HEK293 (cell line): ENCODE measurements at regions not wholly inside any gene's neighbourhood (a gene's known extent, or its start where the extent isn't known, plus 50 kb on each side); places are given as distances from the start of the nearest gene placed in this dataset.
A peak's percentile ranks its signal among the peaks of the same experiment; 100 is the strongest.

Experiments
- GLI2 ChIP-seq: fragments of 450-650 bp; formaldehyde crosslinking; IDR thresholded peaks from 2 replicates; pipeline ENCODE4; 2017; ENCODE audit warnings: missing biosample characterization, missing genetic modification characterization, low read depth, borderline replicate concordance
- HOXD13 ChIP-seq: sonication (generic); formaldehyde crosslinking; IDR thresholded peaks from 2 replicates; pipeline ENCODE4 v1.8.0; 2022; ENCODE audit warnings: missing genetic modification reagents, borderline replicate concordance
- INSM2 ChIP-seq: fragments of 450-650 bp; formaldehyde crosslinking; IDR thresholded peaks from 2 replicates; pipeline ENCODE4 v1.5.1; 2016; ENCODE audit warnings: missing biosample characterization, missing genetic modification characterization
- KLF8 ChIP-seq: fragments of 450-650 bp; formaldehyde crosslinking; IDR thresholded peaks from 2 replicates; pipeline ENCODE4 v1.5.1; 2016; ENCODE audit warnings: missing biosample characterization, missing genetic modification characterization
- KLF9 ChIP-seq: fragments of 450-650 bp; formaldehyde crosslinking; IDR thresholded peaks from 2 replicates; pipeline ENCODE4 v1.5.1; 2016; ENCODE audit warnings: missing biosample characterization, missing genetic modification characterization, low read depth
- MZF1 ChIP-seq: fragments of 450-650 bp; formaldehyde crosslinking; IDR thresholded peaks from 2 replicates; pipeline ENCODE4 v1.5.1; 2017; ENCODE audit warnings: missing biosample characterization, missing genetic modification characterization, borderline replicate concordance
- REPIN1 ChIP-seq: fragments of 450-650 bp; formaldehyde crosslinking; IDR thresholded peaks from 2 replicates; pipeline ENCODE4 v1.5.1; 2017; ENCODE audit warnings: missing biosample characterization, missing genetic modification characterization, low read depth
- TRIM28 ChIP-seq: IDR thresholded peaks from 2 replicates; pipeline ENCODE4 v1.6.1; 2011; ENCODE audit warnings: low read length, control low read depth, borderline replicate concordance
- ZBTB21 ChIP-seq: fragments of 450-650 bp; formaldehyde crosslinking; IDR thresholded peaks from 2 replicates; pipeline ENCODE4 v1.5.1; 2017; ENCODE audit warnings: missing biosample characterization, missing genetic modification characterization
- ZBTB7A ChIP-seq: fragments of 450-650 bp; formaldehyde crosslinking; IDR thresholded peaks from 2 replicates; pipeline ENCODE4 v1.5.1; 2016; ENCODE audit warnings: low read depth, missing biosample characterization, missing genetic modification characterization
- ZBTB8A ChIP-seq: fragments of 450-650 bp; formaldehyde crosslinking; IDR thresholded peaks from 2 replicates; pipeline ENCODE4 v1.5.1; 2016; ENCODE audit warnings: missing biosample characterization, missing genetic modification characterization
- ZNF157 ChIP-seq: fragments of 450-650 bp; formaldehyde crosslinking; IDR thresholded peaks from 2 replicates; pipeline ENCODE4 v1.5.1; 2016; ENCODE audit warnings: missing biosample characterization, missing genetic modification characterization
- ZNF23 ChIP-seq: fragments of 450-650 bp; formaldehyde crosslinking; IDR thresholded peaks from 2 replicates; pipeline ENCODE4 v1.5.1; 2016; ENCODE audit warnings: missing biosample characterization, missing genetic modification characterization, borderline replicate concordance
- ZNF26 ChIP-seq: fragments of 450-650 bp; formaldehyde crosslinking; IDR thresholded peaks from 2 replicates; pipeline ENCODE4 v1.5.1; 2016; ENCODE audit warnings: missing biosample characterization, missing genetic modification characterization
- ZNF350 ChIP-seq: fragments of 450-650 bp; formaldehyde crosslinking; IDR thresholded peaks from 2 replicates; pipeline ENCODE4 v1.5.0; 2017; ENCODE audit warnings: missing biosample characterization, mild to moderate bottlenecking, missing genetic modification characterization
- ZNF37A ChIP-seq: fragments of 450-650 bp; IDR thresholded peaks from 2 replicates; pipeline ENCODE4 v1.5.1; 2018; ENCODE audit warnings: missing biosample characterization, missing genetic modification characterization
- ZNF426 ChIP-seq: fragments of 450-650 bp; formaldehyde crosslinking; IDR thresholded peaks from 2 replicates; pipeline ENCODE4 v1.5.1; 2017; ENCODE audit warnings: missing biosample characterization, missing genetic modification characterization, mild to moderate bottlenecking, inconsistent platforms, moderate library complexity
- ZNF449 ChIP-seq: fragments of 450-650 bp; formaldehyde crosslinking; IDR thresholded peaks from 2 replicates; pipeline ENCODE4 v1.5.1; 2017; ENCODE audit warnings: missing biosample characterization, mild to moderate bottlenecking, missing genetic modification characterization, moderate library complexity
- ZNF48 ChIP-seq: fragments of 450-650 bp; formaldehyde crosslinking; IDR thresholded peaks from 2 replicates; pipeline ENCODE4 v1.5.1; 2016; ENCODE audit warnings: missing biosample characterization, missing genetic modification characterization
- ZNF488 ChIP-seq: fragments of 450-650 bp; formaldehyde crosslinking; IDR thresholded peaks from 2 replicates; pipeline ENCODE4 v1.5.1; 2016; ENCODE audit warnings: missing biosample characterization, missing genetic modification characterization
- ZNF530 ChIP-seq: fragments of 450-650 bp; formaldehyde crosslinking; IDR thresholded peaks from 2 replicates; pipeline ENCODE4 v1.5.1; 2016; ENCODE audit warnings: low read depth, missing biosample characterization, missing genetic modification characterization
- ZNF549 ChIP-seq: fragments of 450-650 bp; IDR thresholded peaks from 2 replicates; pipeline ENCODE4 v1.5.1; 2018; ENCODE audit warnings: missing biosample characterization, missing genetic modification characterization, mild to moderate bottlenecking, inconsistent platforms, moderate library complexity
- ZNF561 ChIP-seq: fragments of 450-650 bp; IDR thresholded peaks from 2 replicates; pipeline ENCODE4 v1.5.1; 2018; ENCODE audit warnings: missing biosample characterization, missing genetic modification characterization, borderline replicate concordance
- ZNF585B ChIP-seq: fragments of 450-650 bp; formaldehyde crosslinking; IDR thresholded peaks from 2 replicates; pipeline ENCODE4 v1.5.1; 2016; ENCODE audit warnings: missing biosample characterization, missing genetic modification characterization
- ZNF664 ChIP-seq: fragments of 450-650 bp; formaldehyde crosslinking; IDR thresholded peaks from 2 replicates; pipeline ENCODE4 v1.5.1; 2016; ENCODE audit warnings: missing biosample characterization, missing genetic modification characterization
- ZNF791 ChIP-seq: fragments of 450-650 bp; formaldehyde crosslinking; IDR thresholded peaks from 2 replicates; pipeline ENCODE4 v1.5.1; 2016; ENCODE audit warnings: missing biosample characterization, missing genetic modification characterization
- ZXDB ChIP-seq: fragments of 450-650 bp; formaldehyde crosslinking; IDR thresholded peaks from 2 replicates; pipeline ENCODE4 v1.5.1; 2016; ENCODE audit warnings: missing biosample characterization, missing genetic modification characterization
- TF ChIP-seq, protein P1 (sequence below): fragments of 450-650 bp; formaldehyde crosslinking; IDR thresholded peaks from 2 replicates; pipeline ENCODE4 v1.5.1; 2016; ENCODE audit warnings: missing biosample characterization, missing genetic modification characterization
- TF ChIP-seq, protein P2 (sequence below): fragments of 450-650 bp; formaldehyde crosslinking; IDR thresholded peaks from 2 replicates; pipeline ENCODE4; 2016; ENCODE audit warnings: missing biosample characterization, missing genetic modification characterization
- TF ChIP-seq, protein P3 (sequence below): fragments of 450-650 bp; formaldehyde crosslinking; IDR thresholded peaks from 2 replicates; pipeline ENCODE4 v1.5.1; 2016; ENCODE audit warnings: missing biosample characterization, missing genetic modification characterization

GRCh38 chr5:15009420-15009819 is 137.8 kb upstream of the ANKH start (continued):
- TF ChIP-seq ZNF449: no peak
- no peak for TF ChIP-seq MZF1 (tag by site-specific recombination)
- peak; percentile 87 for TF ChIP-seq INSM2 (tag by site-specific recombination)
- no peak for TF ChIP-seq ZNF350 (tag by site-specific recombination)
- TF ChIP-seq ZNF37A (tag by site-specific recombination): no peak
- TF ChIP-seq ZBTB21 (tag by site-specific recombination): no peak; the same call in 1 of the 2 replicates
- TF ChIP-seq ZBTB8A: 0 out of 2 replicates have a peak, but pooled peaks have one; percentile 7
- TF ChIP-seq ZNF23: no peak
- TF ChIP-seq ZNF26 (tag by site-specific recombination): no peak
- TF ChIP-seq ZNF488 (tag by site-specific recombination): no peak
- no peak for TF ChIP-seq ZNF549 (tag by site-specific recombination)
- TF ChIP-seq, protein P1, sequence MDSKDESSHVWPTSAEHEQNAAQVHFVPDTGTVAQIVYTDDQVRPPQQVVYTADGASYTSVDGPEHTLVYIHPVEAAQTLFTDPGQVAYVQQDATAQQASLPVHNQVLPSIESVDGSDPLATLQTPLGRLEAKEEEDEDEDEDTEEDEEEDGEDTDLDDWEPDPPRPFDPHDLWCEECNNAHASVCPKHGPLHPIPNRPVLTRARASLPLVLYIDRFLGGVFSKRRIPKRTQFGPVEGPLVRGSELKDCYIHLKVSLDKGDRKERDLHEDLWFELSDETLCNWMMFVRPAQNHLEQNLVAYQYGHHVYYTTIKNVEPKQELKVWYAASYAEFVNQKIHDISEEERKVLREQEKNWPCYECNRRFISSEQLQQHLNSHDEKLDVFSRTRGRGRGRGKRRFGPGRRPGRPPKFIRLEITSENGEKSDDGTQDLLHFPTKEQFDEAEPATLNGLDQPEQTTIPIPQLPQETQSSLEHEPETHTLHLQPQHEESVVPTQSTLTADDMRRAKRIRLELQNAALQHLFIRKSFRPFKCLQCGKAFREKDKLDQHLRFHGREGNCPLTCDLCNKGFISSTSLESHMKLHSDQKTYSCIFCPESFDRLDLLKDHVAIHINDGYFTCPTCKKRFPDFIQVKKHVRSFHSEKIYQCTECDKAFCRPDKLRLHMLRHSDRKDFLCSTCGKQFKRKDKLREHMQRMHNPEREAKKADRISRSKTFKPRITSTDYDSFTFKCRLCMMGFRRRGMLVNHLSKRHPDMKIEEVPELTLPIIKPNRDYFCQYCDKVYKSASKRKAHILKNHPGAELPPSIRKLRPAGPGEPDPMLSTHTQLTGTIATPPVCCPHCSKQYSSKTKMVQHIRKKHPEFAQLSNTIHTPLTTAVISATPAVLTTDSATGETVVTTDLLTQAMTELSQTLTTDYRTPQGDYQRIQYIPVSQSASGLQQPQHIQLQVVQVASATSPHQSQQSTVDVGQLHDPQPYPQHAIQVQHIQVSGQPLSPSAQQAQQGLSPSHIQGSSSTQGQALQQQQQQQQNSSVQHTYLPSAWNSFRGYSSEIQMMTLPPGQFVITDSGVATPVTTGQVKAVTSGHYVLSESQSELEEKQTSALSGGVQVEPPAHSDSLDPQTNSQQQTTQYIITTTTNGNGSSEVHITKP (tag by site-specific recombination): no peak; the same call in 1 of the 2 replicates
- TF ChIP-seq ZNF561 (tag by site-specific recombination): no peak
- TF ChIP-seq ZNF664: no peak
- TF ChIP-seq ZNF426: no peak
- TF ChIP-seq ZNF48 (tag by site-specific recombination): no peak
- TF ChIP-seq REPIN1 (tag by site-specific recombination): no peak
- TF ChIP-seq ZNF791 (tag by site-specific recombination): no peak
- no peak for TF ChIP-seq ZNF157 (tag by site-specific recombination)
- TF ChIP-seq ZXDB (tag by site-specific recombination): peak; percentile 78
- TF ChIP-seq TRIM28: no peak
- TF ChIP-seq, protein P2, sequence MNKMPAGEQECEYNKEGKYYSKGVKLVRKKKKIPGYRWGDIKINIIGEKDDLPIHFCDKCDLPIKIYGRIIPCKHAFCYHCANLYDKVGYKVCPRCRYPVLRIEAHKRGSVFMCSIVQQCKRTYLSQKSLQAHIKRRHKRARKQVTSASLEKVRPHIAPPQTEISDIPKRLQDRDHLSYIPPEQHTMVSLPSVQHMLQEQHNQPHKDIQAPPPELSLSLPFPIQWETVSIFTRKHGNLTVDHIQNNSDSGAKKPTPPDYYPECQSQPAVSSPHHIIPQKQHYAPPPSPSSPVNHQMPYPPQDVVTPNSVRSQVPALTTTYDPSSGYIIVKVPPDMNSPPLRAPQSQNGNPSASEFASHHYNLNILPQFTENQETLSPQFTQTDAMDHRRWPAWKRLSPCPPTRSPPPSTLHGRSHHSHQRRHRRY: no peak
- TF ChIP-seq KLF8 (tag by site-specific recombination): peak; percentile 43; the same call in 1 of the 2 replicates
- peak; percentile 48; the same call in 1 of the 2 replicates for TF ChIP-seq GLI2 (tag by site-specific recombination)
- TF ChIP-seq HOXD13 (CRISPR knock-in tag): no peak
- TF ChIP-seq ZNF585B (tag by site-specific recombination): no peak
- TF ChIP-seq, protein P3, sequence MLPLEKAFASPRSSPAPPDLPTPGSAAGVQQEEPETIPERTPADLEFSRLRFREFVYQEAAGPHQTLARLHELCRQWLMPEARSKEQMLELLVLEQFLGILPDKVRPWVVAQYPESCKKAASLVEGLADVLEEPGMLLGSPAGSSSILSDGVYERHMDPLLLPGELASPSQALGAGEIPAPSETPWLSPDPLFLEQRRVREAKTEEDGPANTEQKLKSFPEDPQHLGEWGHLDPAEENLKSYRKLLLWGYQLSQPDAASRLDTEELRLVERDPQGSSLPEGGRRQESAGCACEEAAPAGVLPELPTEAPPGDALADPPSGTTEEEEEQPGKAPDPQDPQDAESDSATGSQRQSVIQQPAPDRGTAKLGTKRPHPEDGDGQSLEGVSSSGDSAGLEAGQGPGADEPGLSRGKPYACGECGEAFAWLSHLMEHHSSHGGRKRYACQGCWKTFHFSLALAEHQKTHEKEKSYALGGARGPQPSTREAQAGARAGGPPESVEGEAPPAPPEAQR (tag by site-specific recombination): no peak
- TF ChIP-seq KLF9: no peak
- TF ChIP-seq ZBTB7A (tag by site-specific recombination): no peak
- TF ChIP-seq ZNF530: no peak
